Forelimb muscle (tissue), 1 donor: ENCODE measurements at regions not wholly inside any gene's neighbourhood (a gene's known extent, or its start where the extent isn't known, plus 50 kb on each side); places are given as distances from the start of the nearest gene placed in this dataset.

Source experiments
- DNase-seq: peaks from one replicate; pipeline ENCODE4 v3.0.0-alpha.2; 2013; ENCODE audit warnings: low read depth

- no peak for DNase-seq
These were observed 121.3 kb downstream of the RPS29 start for GRCh38 chr14:49464885-49465284.

GRCh38 chr14:49463146-49463545, 123.0 kb downstream of the RPS29 start:
- no peak for DNase-seq

- peak; percentile 26 for DNase-seq
These were observed 124.4 kb downstream of the RPS29 start for GRCh38 chr14:49461529-49462401.

GRCh38 chr14:49460662-49461061, 125.5 kb downstream of the RPS29 start:
- DNase-seq = no peak

- DNase-seq = no peak
These were observed 129.6 kb downstream of the RPS29 start for GRCh38 chr14:49456589-49456988.

GRCh38 chr14:49451938-49452337, 134.2 kb downstream of the RPS29 start:
- no peak for DNase-seq

DNA sequence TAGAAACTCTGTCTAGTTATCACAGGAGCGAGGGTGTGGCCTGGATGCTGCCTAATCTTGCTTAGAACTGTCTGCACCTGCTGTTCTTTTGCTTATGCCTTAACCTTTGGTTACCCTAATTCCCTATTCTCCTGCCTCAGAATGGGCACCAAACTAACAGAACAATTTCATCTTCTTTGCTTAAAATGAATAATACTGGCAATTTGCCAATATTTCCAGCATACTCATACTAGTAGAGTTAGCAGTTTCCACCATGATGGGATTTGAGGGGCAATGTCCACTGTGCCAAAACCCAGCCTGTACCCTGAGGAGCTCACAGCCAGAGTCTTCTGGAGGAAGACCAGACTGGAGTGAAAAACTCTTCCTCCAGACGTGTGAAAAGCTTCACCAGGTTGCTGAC, 136.4 kb downstream of the RPS29 start:
- no peak for DNase-seq

DNA sequence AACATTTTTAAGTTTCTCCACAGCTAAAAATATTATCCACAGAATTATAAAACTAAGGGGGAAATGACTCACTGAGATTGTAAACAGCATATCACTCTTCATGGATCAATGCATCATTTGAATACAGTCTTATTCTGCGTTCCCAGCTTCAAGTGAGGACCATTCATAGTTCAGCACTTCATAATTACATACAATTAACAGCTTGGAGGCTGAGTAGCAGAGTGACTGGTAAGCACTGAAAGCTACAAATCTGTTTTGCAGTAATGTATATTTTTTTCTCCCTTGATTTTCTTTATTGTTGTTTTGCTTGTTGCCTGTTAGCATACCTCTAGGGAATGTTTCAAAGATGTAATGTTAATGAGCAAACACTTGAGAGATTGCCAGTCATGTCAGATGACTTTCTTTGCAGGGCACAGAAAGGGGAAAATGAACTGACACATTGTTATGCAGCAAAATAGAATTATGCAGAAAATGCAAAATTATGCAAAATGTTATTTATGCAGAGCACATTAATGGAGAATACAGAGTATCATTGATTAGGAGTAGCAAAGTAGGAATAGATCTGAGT, 138.6 kb downstream of the RPS29 start:
- DNase-seq = no peak

DNA sequence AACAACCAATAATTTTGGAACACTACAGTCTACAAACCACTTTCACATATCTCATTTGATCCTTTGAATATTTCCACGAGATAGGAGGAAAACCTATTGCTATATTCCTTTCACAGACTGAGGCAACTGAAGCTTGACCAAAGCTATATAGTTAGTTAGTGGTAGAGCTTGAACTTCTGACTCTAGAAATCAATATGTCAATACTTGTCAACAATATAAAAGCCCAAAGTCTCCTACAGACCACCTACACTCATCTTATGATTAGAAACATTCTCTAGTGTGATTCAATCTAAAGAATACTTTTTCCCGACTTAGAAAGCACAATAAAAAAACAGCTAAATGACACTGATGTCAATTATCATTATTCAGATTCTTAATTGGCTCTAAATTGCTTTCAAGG, 139.4 kb downstream of the RPS29 start:
- DNase-seq = no peak

GRCh38 chr14:49438256-49438770, 147.9 kb downstream of the RPS29 start:
- DNase-seq = no peak

- no peak for DNase-seq
These were observed 158.1 kb downstream of the RPS29 start for GRCh38 chr14:49428076-49428475.

DNA sequence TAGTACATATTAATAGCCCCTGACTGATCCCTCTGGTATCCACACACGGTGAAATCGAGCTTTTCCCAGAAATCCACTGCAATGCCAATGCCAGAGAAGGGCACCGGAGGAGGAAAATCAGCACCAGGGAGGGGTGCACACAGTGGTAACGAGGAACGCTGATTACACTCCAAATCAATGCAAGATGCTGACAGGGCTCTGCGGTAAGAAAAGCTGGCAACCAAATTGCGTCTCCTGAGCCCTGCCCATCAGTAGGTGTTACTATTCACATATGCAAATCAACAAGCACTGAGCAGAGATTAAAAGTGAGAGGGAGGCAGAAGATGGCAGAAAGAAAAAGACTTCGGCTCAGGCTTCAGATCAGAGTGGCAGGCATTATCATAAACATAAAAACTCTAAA, 159.1 kb downstream of the RPS29 start:
- no peak for DNase-seq

DNA sequence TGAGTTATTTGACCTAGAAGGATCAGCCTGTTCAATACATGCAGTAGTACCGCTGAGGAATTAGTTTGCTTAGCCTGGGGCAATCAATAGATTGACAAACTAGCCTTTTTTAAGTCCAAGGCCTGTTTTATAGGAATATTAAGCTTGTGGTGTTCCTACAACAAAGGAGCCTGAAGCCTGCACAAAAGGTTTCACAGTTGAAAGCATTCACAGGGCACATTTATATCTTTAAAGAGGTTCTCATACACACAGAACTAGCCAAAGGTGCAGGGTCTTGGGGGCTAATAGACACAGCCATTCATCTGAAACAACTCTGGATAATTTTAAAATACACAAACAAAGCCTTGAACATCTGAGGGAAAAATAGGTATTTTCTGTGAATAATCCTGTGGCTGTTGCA, 160.3 kb downstream of the RPS29 start:
- DNase-seq = no peak

- no peak for DNase-seq
These were observed 161.5 kb downstream of the RPS29 start for GRCh38 chr14:49424436-49425331.

DNA sequence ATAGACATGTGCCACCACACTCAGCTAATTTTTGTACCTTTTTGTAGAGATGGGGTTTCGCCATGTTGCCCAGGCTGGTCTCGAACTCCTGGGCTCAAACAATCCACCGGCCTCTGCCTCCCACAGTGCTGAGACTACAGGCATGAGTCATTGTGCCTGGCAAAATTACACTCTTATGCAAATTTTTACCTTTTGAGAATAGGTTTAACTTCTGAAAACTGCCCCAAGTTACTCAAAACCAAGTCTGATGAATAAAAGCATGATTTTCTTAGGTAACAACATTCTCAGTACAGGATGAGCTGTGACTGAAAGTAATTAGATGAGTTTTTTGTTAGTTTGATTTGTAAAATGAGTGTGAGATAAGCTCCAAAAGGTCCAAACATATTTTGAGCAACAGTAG, 166.0 kb downstream of the RPS29 start:
- no peak for DNase-seq

- no peak for DNase-seq
These were observed 167.4 kb downstream of the RPS29 start for GRCh38 chr14:49418789-49419188.

- DNase-seq = no peak
These were observed 168.4 kb downstream of the RPS29 start for GRCh38 chr14:49417790-49418189.

- no peak for DNase-seq
These were observed 177.8 kb downstream of the RPS29 start for GRCh38 chr14:49408187-49408933.

DNA sequence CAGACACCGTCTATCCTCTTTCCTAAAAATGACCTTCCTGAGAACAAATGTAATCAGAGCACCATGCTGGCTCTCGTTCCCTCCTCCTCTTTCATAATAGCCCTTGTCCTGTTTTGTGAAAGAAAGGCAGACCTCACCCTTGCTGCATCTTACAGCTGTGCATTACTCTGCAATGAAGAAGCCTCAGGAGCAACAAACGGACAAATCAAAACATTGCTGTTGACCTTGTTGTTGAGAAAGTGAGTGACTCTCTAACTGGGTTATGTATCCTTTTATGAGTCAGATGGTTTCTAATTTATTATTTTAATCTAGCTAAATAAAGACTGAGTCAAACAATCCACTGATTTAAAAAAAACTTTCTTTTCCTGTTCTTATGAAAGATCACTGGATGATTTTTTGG, 180.9 kb downstream of the RPS29 start:
- DNase-seq = no peak

DNA sequence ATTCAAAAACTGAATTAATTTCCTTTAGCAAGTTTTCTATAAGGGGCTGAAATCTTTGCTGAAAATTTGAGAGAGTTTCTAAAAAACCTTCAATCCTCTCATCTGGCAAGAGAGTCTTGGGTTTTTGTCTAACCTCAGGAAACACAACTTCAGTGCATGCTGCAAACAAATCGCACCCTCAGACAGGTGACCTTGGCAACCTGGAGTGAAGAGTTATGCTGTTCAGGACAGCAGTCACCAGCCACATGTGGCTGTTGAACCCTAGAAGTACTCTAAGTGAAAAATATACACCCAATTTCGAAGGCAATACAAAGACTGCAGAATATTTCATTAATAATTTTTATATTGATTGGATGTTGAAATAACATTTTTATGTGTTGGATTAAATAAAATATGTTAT, 184.8 kb downstream of the RPS29 start:
- DNase-seq = no peak

DNA sequence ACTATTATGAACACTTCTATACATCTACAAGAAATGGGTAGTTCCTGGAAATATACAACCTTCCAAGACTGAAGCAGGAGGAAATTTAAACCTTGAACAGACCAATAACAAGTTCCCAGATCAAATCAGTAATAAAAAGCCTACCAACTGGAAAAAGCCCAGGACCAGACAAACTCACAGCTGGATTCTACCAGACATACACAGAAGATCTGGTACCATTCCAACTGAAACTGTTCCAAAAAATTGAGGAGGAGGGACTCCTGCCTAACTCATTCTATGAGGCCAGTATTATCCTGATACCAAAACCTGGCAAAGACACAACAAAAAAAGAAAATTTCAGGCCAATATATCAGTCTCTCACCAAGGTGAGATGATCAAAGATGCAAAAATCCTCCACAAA, 189.4 kb downstream of the RPS29 start:
- DNase-seq = no peak

DNA sequence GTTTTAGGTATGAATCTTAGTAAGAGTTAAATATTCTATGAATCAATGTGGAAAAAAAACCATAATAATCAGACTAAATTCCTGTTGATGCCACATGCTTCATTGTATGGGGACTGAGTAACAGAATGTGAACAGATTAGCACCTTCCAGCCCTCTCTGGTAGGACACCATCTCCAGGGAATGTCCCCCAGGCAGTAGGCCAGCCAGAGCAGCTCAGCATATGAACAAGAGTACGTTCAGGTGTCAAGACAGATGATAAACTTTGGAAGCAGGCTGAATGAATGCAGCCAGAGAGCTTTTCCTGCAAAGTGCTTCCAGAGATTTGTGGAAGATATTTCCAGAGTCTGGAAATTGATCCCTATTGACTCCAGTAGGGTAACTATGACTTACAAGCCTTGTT, 204.4 kb downstream of the RPS29 start:
- DNase-seq = no peak
